GM10248 (cell line): ENCODE measurements at regions not wholly inside any gene's neighbourhood (a gene's known extent, or its start where the extent isn't known, plus 50 kb on each side); places are given as distances from the start of the nearest gene placed in this dataset.

Experiments
- CTCF ChIA-PET: fragments of 300-600 bp; sonication (Branson Sonifier 250); formaldehyde crosslinking; extraction: SDS; loops from one replicate; lab custom pipeline; 2021; ENCODE audit warnings: antibody characterized with exemption; lab: Yijun Ruan, JAX
- POLR2A ChIA-PET: fragments of 350-650 bp; sonication (Branson Sonifier 250); formaldehyde crosslinking; extraction: SDS; loops from one replicate; lab custom pipeline; 2020; ENCODE audit warnings: antibody characterized with exemption; lab: Yijun Ruan, JAX
- DNase-seq: peaks from one replicate; pipeline ENCODE4 v3.0.0; 2012; ENCODE audit errors: extremely low spot score
- TF ChIP-seq, protein P1 (sequence below): IDR thresholded peaks from 2 replicates; pipeline ENCODE4 v1.5.1; 2012; ENCODE audit warnings: mild to moderate bottlenecking, low read depth; ENCODE audit errors: extremely low read depth, missing control alignments, control extremely low read depth

DNA sequence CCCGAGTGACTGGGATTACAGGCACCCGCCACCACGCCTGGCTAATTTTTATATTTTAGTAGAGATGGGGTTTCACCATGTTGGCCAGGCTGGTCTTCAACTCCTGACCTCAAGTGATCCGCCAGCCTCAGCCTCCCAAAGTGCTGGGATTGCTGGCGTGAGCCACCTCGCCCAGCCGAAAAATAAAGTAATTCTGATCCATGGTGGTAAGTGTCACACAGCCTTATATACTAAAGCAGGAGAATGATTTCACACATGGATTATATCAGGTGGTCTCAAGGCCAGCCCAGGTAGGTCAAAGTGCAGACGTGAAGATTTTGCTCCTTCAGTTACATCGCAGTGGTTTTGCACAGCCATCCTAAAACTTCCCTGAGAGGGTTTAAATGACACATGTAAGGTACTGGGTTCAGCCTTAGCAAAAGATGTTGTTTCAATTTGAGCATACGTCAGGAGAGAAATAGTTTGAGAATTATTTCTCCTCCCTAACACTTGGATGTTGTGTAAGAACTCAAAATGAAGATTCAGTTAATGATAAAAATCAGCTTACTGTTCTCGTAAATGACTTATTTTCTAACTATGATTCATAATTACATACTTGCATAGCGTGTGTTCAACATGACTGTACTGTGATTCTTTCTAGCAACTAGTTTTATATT lies 93.0 kb upstream of the SLC39A10 start:
- TF ChIP-seq, protein P1, sequence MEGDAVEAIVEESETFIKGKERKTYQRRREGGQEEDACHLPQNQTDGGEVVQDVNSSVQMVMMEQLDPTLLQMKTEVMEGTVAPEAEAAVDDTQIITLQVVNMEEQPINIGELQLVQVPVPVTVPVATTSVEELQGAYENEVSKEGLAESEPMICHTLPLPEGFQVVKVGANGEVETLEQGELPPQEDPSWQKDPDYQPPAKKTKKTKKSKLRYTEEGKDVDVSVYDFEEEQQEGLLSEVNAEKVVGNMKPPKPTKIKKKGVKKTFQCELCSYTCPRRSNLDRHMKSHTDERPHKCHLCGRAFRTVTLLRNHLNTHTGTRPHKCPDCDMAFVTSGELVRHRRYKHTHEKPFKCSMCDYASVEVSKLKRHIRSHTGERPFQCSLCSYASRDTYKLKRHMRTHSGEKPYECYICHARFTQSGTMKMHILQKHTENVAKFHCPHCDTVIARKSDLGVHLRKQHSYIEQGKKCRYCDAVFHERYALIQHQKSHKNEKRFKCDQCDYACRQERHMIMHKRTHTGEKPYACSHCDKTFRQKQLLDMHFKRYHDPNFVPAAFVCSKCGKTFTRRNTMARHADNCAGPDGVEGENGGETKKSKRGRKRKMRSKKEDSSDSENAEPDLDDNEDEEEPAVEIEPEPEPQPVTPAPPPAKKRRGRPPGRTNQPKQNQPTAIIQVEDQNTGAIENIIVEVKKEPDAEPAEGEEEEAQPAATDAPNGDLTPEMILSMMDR: no peak
- POLR2A ChIA-PET: no interaction called here
- CTCF ChIA-PET: no interaction called here
- DNase-seq: no peak

DNA sequence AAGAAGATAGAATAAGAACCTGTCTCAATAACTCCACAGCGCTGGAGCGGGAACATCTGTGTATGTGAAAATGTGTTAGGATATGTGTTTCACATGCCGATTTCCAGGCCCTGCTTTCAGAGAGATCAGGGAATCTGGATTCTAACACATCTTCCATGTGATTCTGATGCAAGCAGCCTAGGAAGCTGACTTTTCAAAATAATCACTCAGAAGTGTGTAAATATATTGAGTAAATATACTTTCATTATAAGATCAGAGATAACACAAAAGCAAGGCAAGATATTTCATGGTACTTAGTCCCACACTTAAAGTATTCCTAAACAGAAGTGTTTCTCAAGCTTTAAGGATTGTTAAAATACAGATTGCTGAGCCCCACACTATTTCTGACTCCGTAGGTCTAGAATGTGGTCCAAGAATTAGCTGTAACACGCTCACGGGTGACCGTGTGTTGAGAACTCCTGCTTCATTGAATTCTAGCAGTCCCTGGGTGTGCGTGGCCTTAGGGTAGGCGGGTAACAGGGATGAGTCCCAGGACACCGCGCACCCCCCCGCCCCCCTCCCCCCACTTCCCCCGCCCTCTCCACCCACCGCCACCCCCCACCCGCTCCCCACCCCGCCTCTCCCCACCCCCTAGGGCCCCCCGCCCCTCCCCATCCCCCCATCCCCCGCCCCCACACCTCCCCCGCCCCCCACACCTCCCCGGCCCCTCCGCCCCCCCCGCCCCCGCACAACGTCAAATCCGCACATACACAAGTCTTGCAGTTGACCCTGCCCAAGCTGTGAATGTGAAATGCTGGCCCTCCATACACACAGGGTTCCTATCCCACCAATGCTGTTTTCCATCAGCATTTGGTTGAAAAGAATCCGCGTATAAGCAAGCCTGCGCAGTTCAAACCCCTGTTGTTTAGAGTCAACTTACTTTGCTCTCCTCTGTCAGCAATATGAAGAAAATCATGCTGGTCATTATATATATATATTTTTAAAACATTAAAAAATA lies 94.2 kb upstream of the SLC39A10 start:
- ChIA-PET POLR2A (interaction anchor here (0.6 kb wide), 3 partner anchors 55 to 1111 kb away, joined by 4 to 5 read pairs (median 5); no protein-coding TSS in a partner anchor), CTCF (interaction anchor here (1.0 to 1.7 kb wide), 2 partner anchors 97 to 100 kb away, joined by 3 to 5 read pairs; no protein-coding TSS in a partner anchor)
- DNase-seq: no peak
- TF ChIP-seq, protein P1: no peak

DNA sequence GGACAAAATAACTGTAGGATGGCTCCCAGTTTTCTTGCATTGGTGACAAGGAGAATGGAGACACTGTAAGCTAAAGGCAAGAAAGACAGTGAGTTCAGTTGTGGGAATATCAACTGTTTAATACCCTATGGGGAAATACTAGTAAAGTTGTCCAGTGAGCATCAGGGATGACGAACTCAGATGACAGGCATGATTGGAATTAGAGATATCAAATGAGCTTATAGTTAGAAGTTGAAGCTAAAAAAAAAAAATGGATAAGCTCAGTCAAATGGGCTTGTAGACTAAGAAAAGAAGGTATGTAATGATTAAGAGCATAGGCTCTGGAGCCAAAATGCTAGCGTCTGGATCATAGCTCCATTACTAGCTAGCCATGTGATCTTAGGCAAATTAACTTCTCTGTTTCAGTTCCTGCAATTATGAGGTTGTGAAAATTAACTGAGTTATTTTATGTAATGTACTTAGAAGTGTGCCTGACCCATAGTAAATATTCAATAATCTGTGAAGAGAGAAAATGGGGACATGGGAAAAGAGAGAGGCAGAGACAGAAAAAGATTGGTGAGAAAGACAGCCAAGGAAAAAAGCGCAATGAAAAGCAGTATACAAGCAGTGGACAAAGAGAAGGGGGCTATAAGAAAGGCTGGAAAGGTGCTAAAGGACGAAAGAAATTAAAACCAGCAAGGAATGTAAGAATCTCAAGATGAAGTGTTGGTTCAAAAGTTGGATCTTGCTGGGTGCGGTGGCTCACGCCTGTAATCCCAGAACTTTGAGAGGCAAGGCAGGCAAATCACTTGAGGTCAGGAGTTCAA lies 95.7 kb upstream of the SLC39A10 start:
- CTCF ChIA-PET: interaction anchor here (0.8 to 1.8 kb wide), 10 partner anchors 13 to 506 kb away, joined by 3 to 5 read pairs (median 3); partner anchors contain the start of gene SLC39A10
- POLR2A ChIA-PET: interaction anchor here (0.7 kb wide), 1 partner anchor 691 kb away, joined by 6 read pairs; no protein-coding TSS in a partner anchor
- TF ChIP-seq, protein P1: no peak
- peak; percentile 39 for DNase-seq

DNA sequence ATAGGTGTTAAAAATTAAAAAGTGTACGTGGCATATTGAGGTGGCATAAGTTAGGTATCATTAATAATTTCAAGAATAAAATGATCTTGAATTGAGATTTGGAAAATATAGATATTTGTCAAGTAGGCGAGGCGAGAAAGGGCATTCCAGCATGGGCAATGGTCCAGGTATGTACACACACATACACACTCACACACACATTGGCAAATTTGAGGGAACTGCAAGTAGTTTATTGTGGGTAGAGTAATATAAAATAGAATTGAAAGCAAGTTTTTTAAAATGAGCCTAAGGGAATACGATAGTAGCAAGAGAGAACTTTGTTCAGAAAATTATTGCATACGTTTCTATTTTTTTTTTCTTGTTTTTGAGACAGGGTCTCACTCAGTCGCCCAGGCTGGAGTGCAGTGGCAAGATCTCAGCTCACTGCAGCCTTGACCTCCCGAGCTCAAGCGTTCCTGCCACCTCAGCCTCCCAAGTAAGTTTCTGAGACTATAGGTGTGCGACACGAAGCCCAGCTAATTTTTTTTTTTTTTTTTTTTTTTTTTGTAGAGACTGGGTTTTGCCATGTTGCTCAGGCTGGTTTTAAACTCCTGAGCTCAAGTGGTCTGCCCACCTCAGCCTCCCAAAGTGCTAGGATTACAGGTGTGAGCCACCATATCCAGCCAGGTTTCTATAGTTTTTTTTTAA lies 96.7 kb upstream of the SLC39A10 start:
- POLR2A ChIA-PET: interaction anchor here (0.7 kb wide), 1 partner anchor 691 kb away, joined by 6 read pairs; no protein-coding TSS in a partner anchor
- DNase-seq: no peak
- TF ChIP-seq, protein P1: no peak
- CTCF ChIA-PET: interaction anchor here (0.8 to 1.8 kb wide), 8 partner anchors 12 to 507 kb away, joined by 3 to 5 read pairs (median 3); partner anchors contain the start of gene SLC39A10

DNA sequence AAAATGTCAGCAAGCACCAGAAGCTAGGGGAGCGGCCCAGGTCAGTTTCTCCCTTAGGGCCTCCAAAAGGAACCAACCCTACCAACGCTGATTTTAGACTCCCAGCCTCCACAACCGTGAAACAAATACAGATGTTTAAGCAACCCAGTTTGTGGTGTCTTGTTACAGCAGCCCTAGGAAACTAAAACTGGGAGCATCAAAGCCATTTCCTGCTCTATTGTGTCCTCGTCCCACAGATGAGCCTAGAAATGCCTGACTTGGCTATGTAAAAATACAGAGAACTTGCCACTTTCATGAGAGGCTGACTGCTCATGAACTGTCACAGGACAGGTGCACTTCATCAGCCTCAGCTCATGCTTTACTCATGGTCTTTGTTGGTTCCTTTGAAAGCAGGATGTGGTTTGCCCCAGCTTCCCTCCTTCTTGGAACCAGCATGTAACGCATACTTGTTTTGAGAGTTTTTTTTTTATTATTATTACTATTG lies 97.6 kb upstream of the SLC39A10 start:
- peak; percentile 64 for DNase-seq
- CTCF ChIA-PET: interaction anchor here (0.7 to 1.6 kb wide), 7 partner anchors 17 to 125 kb away, joined by 3 to 5 read pairs (median 3); no protein-coding TSS in a partner anchor

More for the DNA sequence above, 97.6 kb upstream of the SLC39A10 start:
- TF ChIP-seq, protein P1: no peak
- POLR2A ChIA-PET: interaction anchor here (0.6 kb wide), 1 partner anchor 1363 kb away, joined by 4 read pairs; no protein-coding TSS in a partner anchor
